SK-N-SH (cell line): ENCODE measurements at regions not wholly inside any gene's neighbourhood (a gene's known extent, or its start where the extent isn't known, plus 50 kb on each side); places are given as distances from the start of the nearest gene placed in this dataset.

Source experiments
- CTCF ChIA-PET: fragments of 300-600, 350-600 bp; formaldehyde crosslinking; extraction: SDS; loops from one replicate; lab custom pipeline; 2021; lab: Yijun Ruan, JAX
- POLR2A ChIA-PET: fragments of 350-600 bp; sonication (Branson Sonifier 250); formaldehyde crosslinking; extraction: SDS; loops from one replicate; lab custom pipeline; 2020; ENCODE audit warnings: antibody characterized with exemption, inconsistent platforms; lab: Yijun Ruan, JAX
- DNase-seq: peaks from one replicate; pipeline ENCODE4 v3.0.0; 2012
- H2AFZ ChIP-seq: fragments of 200-600 bp; sonication (generic); 2 replicates; pipeline ENCODE4 v1.8.1; 2016; ENCODE audit warnings: antibody characterized with exemption, mild to moderate bottlenecking, low read depth
- H3F3A ChIP-seq: fragments of 200-600 bp; sonication (generic); replicated peaks from 2 replicates; pipeline ENCODE3; 2016; ENCODE audit warnings: antibody characterized with exemption, mild to moderate bottlenecking; ENCODE audit not compliant: insufficient read depth
- H3K27ac ChIP-seq, 2 experiments: fragments of 200-500 bp in 1 of 2; fragments of 200-600 bp in 1 of 2; sonication (Bioruptor generic) in 1 of 2; sonication (generic), shearing (Covaris generic) in 1 of 2; 2 replicates each; pipeline versions ENCODE4 v1.5.1 to v1.6.1; 2014 to 2016; ENCODE audit warnings: low read depth in 2 of 2, inconsistent platforms in 1 of 2, low read length in 1 of 2, mild to moderate bottlenecking in 1 of 2, mixed read lengths in 1 of 2
- H3K27me3 ChIP-seq: fragments of 200-600 bp; sonication (generic), shearing (Covaris generic); 2 replicates; pipeline ENCODE4 v1.6.1; 2016; ENCODE audit warnings: mixed run types; ENCODE audit not compliant: insufficient read depth
- H3K36me3 ChIP-seq, 2 experiments: fragments of 200-500 bp in 1 of 2; fragments of 200-600 bp in 1 of 2; sonication (Bioruptor generic) in 1 of 2; sonication (generic) in 1 of 2; replicated peaks in 1 of 2; 2 replicates each; pipeline versions ENCODE3 to v1.5.1; 2014 to 2016; ENCODE audit warnings: low read length in 1 of 2, mild to moderate bottlenecking in 1 of 2; ENCODE audit not compliant: insufficient read depth in 2 of 2, control insufficient read depth in 1 of 2
- H3K4me1 ChIP-seq, 2 experiments: fragments of 200-500 bp in 1 of 2; fragments of 200-600 bp in 1 of 2; sonication (Bioruptor generic) in 1 of 2; sonication (generic), shearing (Covaris generic) in 1 of 2; 2 replicates each; pipeline versions ENCODE4 v1.5.1 to v1.6.1; 2014 to 2016; ENCODE audit warnings: low read depth in 1 of 2, low read length in 1 of 2, mixed run types in 1 of 2; ENCODE audit not compliant: insufficient read depth in 2 of 2, control insufficient read depth in 1 of 2
- H3K4me2 ChIP-seq: fragments of 200-600 bp; sonication (generic), shearing (Covaris generic); 2 replicates; pipeline ENCODE4 v1.6.1; 2017; ENCODE audit warnings: mixed run types
- H3K4me3 ChIP-seq, 2 experiments: fragments of 200-500 bp in 1 of 2; fragments of 200-600 bp in 1 of 2; sonication (Bioruptor generic) in 1 of 2; sonication (generic), shearing (Covaris generic) in 1 of 2; 2 replicates each; pipeline versions ENCODE4 v1.5.1 to v1.8.1; 2014 to 2016; ENCODE audit warnings: low read depth in 2 of 2, inconsistent platforms in 1 of 2, low read length in 1 of 2, mild to moderate bottlenecking in 1 of 2, mixed read lengths in 1 of 2, moderate library complexity in 1 of 2
- H3K79me2 ChIP-seq: fragments of 200-600 bp; sonication (generic); 2 replicates; pipeline ENCODE4 v1.8.1; 2017; ENCODE audit warnings: mild to moderate bottlenecking; ENCODE audit not compliant: insufficient read depth
- H3K9ac ChIP-seq: fragments of 200-600 bp; sonication (generic); 2 replicates; pipeline ENCODE4 v1.6.1; 2017; ENCODE audit warnings: mixed run types
- H3K9me2 ChIP-seq: fragments of 200-600 bp; sonication (generic); 2 replicates; pipeline ENCODE4 v1.6.1; 2017; ENCODE audit warnings: mixed run types
- H3K9me3 ChIP-seq: fragments of 200-600 bp; sonication (generic); 2 replicates; pipeline ENCODE4 v1.6.1; 2017; ENCODE audit warnings: mixed run types, mild to moderate bottlenecking, moderate library complexity
- H4K20me1 ChIP-seq: fragments of 200-600 bp; sonication (generic); 2 replicates; pipeline ENCODE4 v1.6.1; 2017; ENCODE audit warnings: mild to moderate bottlenecking, mixed run types; ENCODE audit not compliant: insufficient read depth
- EP300 ChIP-seq, 2 experiments: IDR thresholded peaks; 2 replicates each; pipeline versions ENCODE4 v1.4.0 to v1.6.1; 2012; ENCODE audit warnings: borderline replicate concordance in 1 of 2, low read depth in 1 of 2, low read length in 1 of 2
- FOXJ3 ChIP-seq: sonication (generic); formaldehyde crosslinking; IDR thresholded peaks from 2 replicates; pipeline ENCODE4 v1.5.1; 2020; ENCODE audit warnings: mild to moderate bottlenecking, missing genetic modification reagents
- GABPA ChIP-seq: IDR thresholded peaks from 2 replicates; pipeline ENCODE4 v1.4.0; 2012; ENCODE audit warnings: low read depth, mild to moderate bottlenecking
- GATA2 ChIP-seq: sonication (generic); formaldehyde crosslinking; IDR thresholded peaks from 2 replicates; pipeline ENCODE4 v1.5.0; 2020; ENCODE audit warnings: mild to moderate bottlenecking, missing genetic modification reagents
- MEF2A ChIP-seq: IDR thresholded peaks from 2 replicates; pipeline ENCODE4 v1.4.0; 2012; ENCODE audit warnings: low read depth, borderline replicate concordance
- MXI1 ChIP-seq: IDR thresholded peaks from 2 replicates; pipeline ENCODE4 v1.6.1; 2012; ENCODE audit warnings: mild to moderate bottlenecking, low read depth, low read length, improper control_type of control experiment
- NFIC ChIP-seq: IDR thresholded peaks from 2 replicates; pipeline ENCODE4 v1.4.0; 2012; ENCODE audit warnings: borderline replicate concordance
- NRF1 ChIP-seq: IDR thresholded peaks from 2 replicates; pipeline ENCODE4 v1.6.1; 2012; ENCODE audit warnings: low read depth, mild to moderate bottlenecking, low read length
- POLR2AphosphoS5 ChIP-seq: IDR thresholded peaks from 2 replicates; pipeline ENCODE4 v1.6.1; 2012; ENCODE audit warnings: low read depth, low read length
- RCOR1 ChIP-seq: fragments of 150-350 bp; IDR thresholded peaks from 2 replicates; pipeline ENCODE4 v1.6.1; 2017; ENCODE audit warnings: antibody characterized with exemption, low read length
- RFX5 ChIP-seq: IDR thresholded peaks from 2 replicates; pipeline ENCODE4 v1.6.1; 2012; ENCODE audit warnings: mild to moderate bottlenecking, improper control_type of control experiment, low read length
- SIN3A ChIP-seq: IDR thresholded peaks from 2 replicates; pipeline ENCODE4 v1.6.1; 2012; ENCODE audit warnings: low read depth, mild to moderate bottlenecking, low read length, moderate library complexity, borderline replicate concordance
- TCF12 ChIP-seq: IDR thresholded peaks from 2 replicates; pipeline ENCODE4 v1.4.0; 2012
- YY1 ChIP-seq: IDR thresholded peaks from 2 replicates; pipeline ENCODE4 v1.4.0; 2012; ENCODE audit warnings: low read depth, mild to moderate bottlenecking
- WGBS: methylation state at CpG from one replicate; pipeline ENCODE4 v1.1.6; 2017; ENCODE audit warnings: low lambda C conversion rate; 5-methylcytosine and 5-hydroxymethylcytosine counted together
- TF ChIP-seq, protein P1 (sequence below): fragments of 200-600 bp; sonication (generic); IDR thresholded peaks from 2 replicates; pipeline ENCODE4 v1.6.1; 2017; ENCODE audit warnings: antibody characterized with exemption, mild to moderate bottlenecking, moderate library complexity
- TF ChIP-seq, protein P2 (sequence below): IDR thresholded peaks from 2 replicates; pipeline ENCODE4 v1.4.0; 2012; ENCODE audit warnings: low read depth, borderline replicate concordance
- TF ChIP-seq, protein P3 (sequence below): fragments of 150-350 bp; IDR thresholded peaks from 2 replicates; pipeline ENCODE4 v1.6.1; 2016; ENCODE audit warnings: mild to moderate bottlenecking, low read depth, low read length
- TF ChIP-seq, protein P4 (sequence below): IDR thresholded peaks from 2 replicates; pipeline ENCODE4 v1.4.0; 2012; ENCODE audit warnings: low read depth
- TF ChIP-seq, protein P5 (sequence below): IDR thresholded peaks from 2 replicates; pipeline ENCODE4 v1.6.1; 2012; ENCODE audit warnings: mild to moderate bottlenecking, low read depth, low read length, moderate library complexity

DNA sequence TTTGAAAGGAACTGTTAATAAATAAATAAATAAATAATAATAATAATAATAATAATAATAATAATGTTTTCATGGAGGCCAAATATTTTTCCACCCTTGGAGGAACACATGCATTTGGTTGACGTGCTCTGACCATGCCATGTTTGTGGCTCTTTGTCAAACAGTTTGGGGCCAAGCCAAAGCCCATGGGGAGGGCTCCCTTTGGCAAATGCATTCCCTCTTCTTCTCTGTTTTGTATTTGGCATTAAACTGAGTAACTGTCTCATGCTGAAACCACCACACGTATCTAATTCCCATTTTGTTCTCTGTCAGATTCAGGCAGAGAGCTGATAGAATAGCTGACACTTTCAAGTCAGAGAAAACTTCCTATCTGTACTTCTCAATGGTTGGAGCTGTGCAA, 68.6 kb upstream of the PAX6 start (continued):
- TF ChIP-seq, protein P1, sequence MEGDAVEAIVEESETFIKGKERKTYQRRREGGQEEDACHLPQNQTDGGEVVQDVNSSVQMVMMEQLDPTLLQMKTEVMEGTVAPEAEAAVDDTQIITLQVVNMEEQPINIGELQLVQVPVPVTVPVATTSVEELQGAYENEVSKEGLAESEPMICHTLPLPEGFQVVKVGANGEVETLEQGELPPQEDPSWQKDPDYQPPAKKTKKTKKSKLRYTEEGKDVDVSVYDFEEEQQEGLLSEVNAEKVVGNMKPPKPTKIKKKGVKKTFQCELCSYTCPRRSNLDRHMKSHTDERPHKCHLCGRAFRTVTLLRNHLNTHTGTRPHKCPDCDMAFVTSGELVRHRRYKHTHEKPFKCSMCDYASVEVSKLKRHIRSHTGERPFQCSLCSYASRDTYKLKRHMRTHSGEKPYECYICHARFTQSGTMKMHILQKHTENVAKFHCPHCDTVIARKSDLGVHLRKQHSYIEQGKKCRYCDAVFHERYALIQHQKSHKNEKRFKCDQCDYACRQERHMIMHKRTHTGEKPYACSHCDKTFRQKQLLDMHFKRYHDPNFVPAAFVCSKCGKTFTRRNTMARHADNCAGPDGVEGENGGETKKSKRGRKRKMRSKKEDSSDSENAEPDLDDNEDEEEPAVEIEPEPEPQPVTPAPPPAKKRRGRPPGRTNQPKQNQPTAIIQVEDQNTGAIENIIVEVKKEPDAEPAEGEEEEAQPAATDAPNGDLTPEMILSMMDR = no peak
- TF ChIP-seq MEF2A (no peak), GABPA (no peak), SIN3A (no peak), RFX5 (no peak), RCOR1 (no peak)
- TF ChIP-seq, protein P2, sequence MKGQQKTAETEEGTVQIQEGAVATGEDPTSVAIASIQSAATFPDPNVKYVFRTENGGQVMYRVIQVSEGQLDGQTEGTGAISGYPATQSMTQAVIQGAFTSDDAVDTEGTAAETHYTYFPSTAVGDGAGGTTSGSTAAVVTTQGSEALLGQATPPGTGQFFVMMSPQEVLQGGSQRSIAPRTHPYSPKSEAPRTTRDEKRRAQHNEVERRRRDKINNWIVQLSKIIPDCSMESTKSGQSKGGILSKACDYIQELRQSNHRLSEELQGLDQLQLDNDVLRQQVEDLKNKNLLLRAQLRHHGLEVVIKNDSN = no peak
- TF ChIP-seq, protein P3, sequence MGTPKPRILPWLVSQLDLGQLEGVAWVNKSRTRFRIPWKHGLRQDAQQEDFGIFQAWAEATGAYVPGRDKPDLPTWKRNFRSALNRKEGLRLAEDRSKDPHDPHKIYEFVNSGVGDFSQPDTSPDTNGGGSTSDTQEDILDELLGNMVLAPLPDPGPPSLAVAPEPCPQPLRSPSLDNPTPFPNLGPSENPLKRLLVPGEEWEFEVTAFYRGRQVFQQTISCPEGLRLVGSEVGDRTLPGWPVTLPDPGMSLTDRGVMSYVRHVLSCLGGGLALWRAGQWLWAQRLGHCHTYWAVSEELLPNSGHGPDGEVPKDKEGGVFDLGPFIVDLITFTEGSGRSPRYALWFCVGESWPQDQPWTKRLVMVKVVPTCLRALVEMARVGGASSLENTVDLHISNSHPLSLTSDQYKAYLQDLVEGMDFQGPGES = no peak
- TF ChIP-seq, protein P4, sequence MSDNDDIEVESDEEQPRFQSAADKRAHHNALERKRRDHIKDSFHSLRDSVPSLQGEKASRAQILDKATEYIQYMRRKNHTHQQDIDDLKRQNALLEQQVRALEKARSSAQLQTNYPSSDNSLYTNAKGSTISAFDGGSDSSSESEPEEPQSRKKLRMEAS = no peak

DNA sequence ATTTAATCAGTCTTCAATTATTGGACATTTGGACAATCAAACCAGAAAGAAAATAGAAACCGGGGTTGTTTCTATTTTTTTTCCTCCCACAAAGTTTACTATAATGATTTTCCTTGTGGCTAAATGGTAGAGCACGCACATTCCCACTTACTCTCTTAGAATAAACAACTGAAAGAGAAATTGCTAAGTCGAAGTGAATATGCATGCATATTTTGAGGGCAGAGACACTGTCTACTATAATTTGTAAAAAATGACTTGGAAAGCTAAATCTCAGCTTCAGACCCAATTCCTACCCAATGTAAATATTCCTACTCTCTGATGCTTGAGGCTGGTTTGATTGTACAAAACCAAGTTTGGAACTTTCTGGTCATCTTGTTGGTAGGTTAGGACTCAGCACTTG, 66.7 kb upstream of the PAX6 start:
- DNase-seq = no peak
- TF ChIP-seq, protein P5, sequence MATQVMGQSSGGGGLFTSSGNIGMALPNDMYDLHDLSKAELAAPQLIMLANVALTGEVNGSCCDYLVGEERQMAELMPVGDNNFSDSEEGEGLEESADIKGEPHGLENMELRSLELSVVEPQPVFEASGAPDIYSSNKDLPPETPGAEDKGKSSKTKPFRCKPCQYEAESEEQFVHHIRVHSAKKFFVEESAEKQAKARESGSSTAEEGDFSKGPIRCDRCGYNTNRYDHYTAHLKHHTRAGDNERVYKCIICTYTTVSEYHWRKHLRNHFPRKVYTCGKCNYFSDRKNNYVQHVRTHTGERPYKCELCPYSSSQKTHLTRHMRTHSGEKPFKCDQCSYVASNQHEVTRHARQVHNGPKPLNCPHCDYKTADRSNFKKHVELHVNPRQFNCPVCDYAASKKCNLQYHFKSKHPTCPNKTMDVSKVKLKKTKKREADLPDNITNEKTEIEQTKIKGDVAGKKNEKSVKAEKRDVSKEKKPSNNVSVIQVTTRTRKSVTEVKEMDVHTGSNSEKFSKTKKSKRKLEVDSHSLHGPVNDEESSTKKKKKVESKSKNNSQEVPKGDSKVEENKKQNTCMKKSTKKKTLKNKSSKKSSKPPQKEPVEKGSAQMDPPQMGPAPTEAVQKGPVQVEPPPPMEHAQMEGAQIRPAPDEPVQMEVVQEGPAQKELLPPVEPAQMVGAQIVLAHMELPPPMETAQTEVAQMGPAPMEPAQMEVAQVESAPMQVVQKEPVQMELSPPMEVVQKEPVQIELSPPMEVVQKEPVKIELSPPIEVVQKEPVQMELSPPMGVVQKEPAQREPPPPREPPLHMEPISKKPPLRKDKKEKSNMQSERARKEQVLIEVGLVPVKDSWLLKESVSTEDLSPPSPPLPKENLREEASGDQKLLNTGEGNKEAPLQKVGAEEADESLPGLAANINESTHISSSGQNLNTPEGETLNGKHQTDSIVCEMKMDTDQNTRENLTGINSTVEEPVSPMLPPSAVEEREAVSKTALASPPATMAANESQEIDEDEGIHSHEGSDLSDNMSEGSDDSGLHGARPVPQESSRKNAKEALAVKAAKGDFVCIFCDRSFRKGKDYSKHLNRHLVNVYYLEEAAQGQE = no peak
- TF ChIP-seq RFX5 (no peak), FOXJ3 (no peak), NRF1 (no peak), POLR2AphosphoS5 (no peak), MXI1 (no peak), EP300 (IDR thresholded peaks at IDR 0.05; ENCODE audit: borderline replicate concordance in 1 of 2, low read depth in 1 of 2, low read length in 1 of 2) (no peak), RCOR1 (no peak), YY1 (no peak), NFIC (no peak), MEF2A (no peak), GABPA (no peak), TCF12 (no peak), GATA2 (no peak)
- TF ChIP-seq, protein P4 = no peak
- TF ChIP-seq, protein P1 = no peak
- TF ChIP-seq, protein P2 = no peak
- H3K79me2 ChIP-seq = no peaks in the 10 kb centered on the region
- H3K4me2 ChIP-seq = no peak overlapping the region
- H3K9me3 ChIP-seq = no peaks in the 10 kb centered on the region
- no peaks in the 10 kb centered on the region for H3K4me1 ChIP-seq
- H4K20me1 ChIP-seq = no peaks in the 10 kb centered on the region
- WGBS = 13% methylated on average over 3 of the region's 3 CpGs
- no peak overlapping the region for H3K27ac ChIP-seq
- POLR2A ChIA-PET = no interaction called here
- peaks cover 11% of the 10 kb centered on the region; the same call in 1 of the 2 replicates for H3K27me3 ChIP-seq
- H3K9me2 ChIP-seq = no peaks in the 10 kb centered on the region
- CTCF ChIA-PET = interaction anchor here (1.7 kb wide), 1 partner anchor 237 kb away, joined by 3 read pairs; no protein-coding TSS in a partner anchor
- H3F3A ChIP-seq = no peaks in the 10 kb centered on the region
- H3K4me3 ChIP-seq = no peak overlapping the region
- no peaks in the 10 kb centered on the region for H3K36me3 ChIP-seq
- H3K9ac ChIP-seq = no peak overlapping the region
- H2AFZ ChIP-seq = no peak overlapping the region
